Coronary artery (tissue), 2 donors: ENCODE measurements at regions not wholly inside any gene's neighbourhood (a gene's known extent, or its start where the extent isn't known, plus 50 kb on each side); places are given as distances from the start of the nearest gene placed in this dataset.

Source experiments
- DNase-seq: peaks from one replicate; pipeline ENCODE4 v3.0.0-alpha.2; 2017; ENCODE audit warnings: low spot score
- H3K27ac ChIP-seq, 2 donors: fragments of 200-600 bp; sonication (generic); one replicate each; pipeline ENCODE4 v1.5.1; 2016 to 2019
- H3K4me3 ChIP-seq: fragments of 200-600 bp; sonication (generic); 2 replicates; pipeline ENCODE4 v1.5.1; 2016; ENCODE audit warnings: mild to moderate bottlenecking, moderate library complexity
- CTCF ChIP-seq: fragments of 200-600 bp; sonication (generic); IDR thresholded peaks from one replicate; pipeline ENCODE4 v1.5.1; 2019; ENCODE audit warnings: antibody characterized with exemption

DNA sequence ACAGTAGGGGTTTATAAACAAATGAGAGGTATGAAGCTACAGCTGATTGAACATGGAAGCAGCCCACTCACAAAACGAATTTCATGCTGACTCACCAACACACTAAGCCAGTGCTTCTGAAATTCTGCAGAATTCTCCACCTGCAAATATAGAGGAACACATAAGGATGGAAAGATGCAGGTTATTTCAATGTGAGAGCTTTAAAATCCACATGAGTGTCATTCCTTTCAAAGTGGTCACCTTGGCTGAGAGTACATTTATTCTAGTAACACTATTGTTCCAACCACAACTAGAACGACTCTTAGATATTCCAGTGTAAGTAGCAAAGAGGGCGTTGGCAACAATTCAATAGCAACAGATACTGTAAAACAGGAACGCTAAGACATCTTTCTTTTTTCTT lies 189.9 kb upstream of the TSC22D2 start:
- TF ChIP-seq CTCF: no peak
- H3K4me3 ChIP-seq: no peak overlapping the region
- DNase-seq: no peak
- no peak overlapping the region for H3K27ac ChIP-seq

GRCh38 chr3:150217691-150218090 lies 190.4 kb upstream of the TSC22D2 start:
- Histone ChIP-seq H3K4me3 (no peak overlapping the region), H3K27ac (no peak overlapping the region)
- DNase-seq: no peak
- TF ChIP-seq CTCF: no peak

DNA sequence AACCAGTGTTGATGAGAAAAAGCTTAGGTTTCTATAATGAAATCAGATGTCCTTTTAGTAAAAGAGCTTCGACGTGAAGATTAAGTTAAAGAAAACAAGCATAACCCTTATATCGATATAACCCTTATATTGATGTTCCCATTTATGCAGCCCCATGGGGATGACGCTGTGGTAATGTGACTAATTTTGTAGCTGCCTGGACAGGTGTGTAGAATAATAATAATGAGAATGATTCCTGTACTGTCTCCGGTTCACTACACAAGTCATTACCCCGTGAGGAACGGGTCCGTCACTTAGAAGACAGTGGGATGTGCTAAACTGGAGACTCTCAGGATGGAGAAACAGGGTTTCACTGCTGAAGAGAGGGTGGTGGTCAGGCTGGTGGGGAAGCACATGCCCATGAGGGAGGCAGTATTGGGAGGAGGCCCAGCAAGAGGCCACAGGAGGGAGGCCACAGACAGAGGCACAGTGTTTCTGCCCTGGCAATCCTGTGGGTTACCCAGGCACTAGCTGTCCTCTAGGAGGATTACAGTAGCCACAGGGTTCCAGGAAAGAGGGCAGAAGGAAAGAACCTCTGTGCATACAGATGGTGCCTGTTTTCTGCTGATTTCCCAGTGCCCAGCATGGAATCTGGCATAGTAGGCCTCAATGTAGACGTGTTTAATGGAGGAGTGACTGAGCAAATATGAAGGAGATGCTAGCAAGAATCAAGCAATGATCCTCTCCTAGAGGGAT lies 191.1 kb upstream of the TSC22D2 start:
- Histone ChIP-seq H3K4me3 (no peak overlapping the region), H3K27ac (no peak overlapping the region)
- no peak for DNase-seq
- TF ChIP-seq CTCF: no peak

- peak overlapping the region; percentile 9 for H3K4me3 ChIP-seq
- peak overlapping the region; percentile 40 to 77 for H3K27ac ChIP-seq
- no peak for TF ChIP-seq CTCF
- peak; percentile 84 for DNase-seq
Observed at GRCh38 chr3:150216041-150216811, 191.9 kb upstream of the TSC22D2 start.

DNA sequence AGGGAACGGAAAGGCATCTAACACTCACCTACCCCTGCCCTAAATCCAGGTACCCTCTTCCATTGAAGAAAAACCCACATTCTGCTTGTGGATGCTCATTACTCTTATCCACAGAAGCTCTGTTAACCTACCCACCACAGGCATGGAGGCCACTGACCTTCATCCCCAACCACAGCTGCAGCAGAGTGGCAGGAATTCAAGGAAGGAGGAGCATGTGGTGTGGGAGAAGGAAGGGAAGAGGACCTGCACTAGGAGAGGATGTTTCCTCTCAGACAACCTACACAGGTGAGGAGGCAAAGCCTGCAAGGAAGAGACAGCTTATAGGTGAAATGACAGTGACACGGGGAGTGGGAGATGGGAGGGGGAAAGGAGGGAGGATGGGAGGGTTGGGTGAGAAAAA lies 192.5 kb upstream of the TSC22D2 start:
- TF ChIP-seq CTCF: no peak
- DNase-seq: no peak
- Histone ChIP-seq H3K4me3 (no peak overlapping the region), H3K27ac (peak overlapping the region; percentile 40 to 77)

GRCh38 chr3:150213577-150213976 lies 194.5 kb upstream of the TSC22D2 start:
- Histone ChIP-seq H3K27ac (no peak overlapping the region), H3K4me3 (no peak overlapping the region)
- no peak for DNase-seq
- no peak for TF ChIP-seq CTCF
